NCI-H1092 treated with DMSO at 0.1 percent for 48 hours (cell line): ENCODE measurements at regions not wholly inside any gene's neighbourhood (a gene's known extent, or its start where the extent isn't known, plus 50 kb on each side); places are given as distances from the start of the nearest gene placed in this dataset.
"Not testable (repeated sequence)": the region's sequence is repeated elsewhere in the genome, so short reads cannot be mapped to it uniquely, and the experiment has no call there.

Source experiments
- DNase-seq: peaks from one replicate; lab custom pipeline; 2025; lab: John Stamatoyannopoulos, UW

- not testable (repeated sequence) for DNase-seq
These were observed 104.2 kb downstream of the CDRT15L2 start for GRCh38 chr17:20683651-20684229.

GRCh38 chr17:20684975-20685374 is 105.5 kb downstream of the CDRT15L2 start:
- not testable (repeated sequence) for DNase-seq

- DNase-seq = not testable (repeated sequence)
These were observed 108.1 kb downstream of the CDRT15L2 start for GRCh38 chr17:20687584-20687983.

- not testable (repeated sequence) for DNase-seq
These were observed 109.7 kb downstream of the CDRT15L2 start for GRCh38 chr17:20689170-20689749.

- not testable (repeated sequence) for DNase-seq
These were observed 113.2 kb downstream of the CDRT15L2 start for GRCh38 chr17:20692706-20693105.

GRCh38 chr17:20695871-20696270 is 116.3 kb downstream of the CDRT15L2 start:
- not testable (repeated sequence) for DNase-seq

GRCh38 chr17:20698463-20699206 is 119.1 kb downstream of the CDRT15L2 start:
- DNase-seq = not testable (repeated sequence)

- not testable (repeated sequence) for DNase-seq
These were observed 121.0 kb downstream of the CDRT15L2 start for GRCh38 chr17:20700528-20700927.

- DNase-seq = not testable (repeated sequence)
These were observed 121.8 kb downstream of the CDRT15L2 start for GRCh38 chr17:20701366-20701765.

GRCh38 chr17:20702692-20703091 is 123.2 kb downstream of the CDRT15L2 start:
- DNase-seq = no peak

- no peak for DNase-seq
These were observed 124.3 kb downstream of the CDRT15L2 start for GRCh38 chr17:20703781-20704180.

GRCh38 chr17:20705186-20705585 is 125.7 kb downstream of the CDRT15L2 start:
- not testable (repeated sequence) for DNase-seq

- DNase-seq = peak; percentile 0
These were observed 127.3 kb downstream of the CDRT15L2 start for GRCh38 chr17:20706751-20707373.

GRCh38 chr17:20708821-20709220 is 129.3 kb downstream of the CDRT15L2 start:
- not testable (repeated sequence) for DNase-seq

- not testable (repeated sequence) for DNase-seq
These were observed 137.0 kb downstream of the CDRT15L2 start for GRCh38 chr17:20716481-20716880.

GRCh38 chr17:20721171-20721570 is 141.6 kb downstream of the CDRT15L2 start:
- no peak for DNase-seq

- not testable (repeated sequence) for DNase-seq
These were observed 144.9 kb downstream of the CDRT15L2 start for GRCh38 chr17:20724391-20724790.

GRCh38 chr17:20727201-20727600 is 147.7 kb downstream of the CDRT15L2 start:
- DNase-seq = not testable (repeated sequence)

GRCh38 chr17:20728181-20728580 is 148.7 kb downstream of the CDRT15L2 start:
- DNase-seq = no peak

- not testable (repeated sequence) for DNase-seq
These were observed 151.6 kb downstream of the CDRT15L2 start for GRCh38 chr17:20731131-20731530.

GRCh38 chr17:20733923-20734322 is 154.4 kb downstream of the CDRT15L2 start:
- no peak for DNase-seq

GRCh38 chr17:20735796-20736195 is 156.3 kb downstream of the CDRT15L2 start:
- DNase-seq = no peak

- not testable (repeated sequence) for DNase-seq
These were observed 158.1 kb downstream of the CDRT15L2 start for GRCh38 chr17:20737636-20738035.
